OCI-LY1 (cell line): ENCODE measurements at regions not wholly inside any gene's neighbourhood (a gene's known extent, or its start where the extent isn't known, plus 50 kb on each side); places are given as distances from the start of the nearest gene placed in this dataset.

Experiments used
- EZH2 ChIP-seq: fragments of 200-600 bp; sonication (generic), shearing (Covaris generic); IDR thresholded peaks from 2 replicates; pipeline ENCODE4 v1.8.0; 2017; ENCODE audit warnings: borderline replicate concordance, mixed run types, mild to moderate bottlenecking, antibody characterized with exemption, low read length, moderate library complexity, mixed read lengths
- TF ChIP-seq, protein P1 (sequence below): fragments of 200-600 bp; sonication (generic), shearing (Covaris generic); IDR thresholded peaks from 2 replicates; pipeline ENCODE4 v1.5.1; 2017; ENCODE audit warnings: mild to moderate bottlenecking, antibody characterized with exemption, low read length, moderate library complexity, mixed read lengths

DNA sequence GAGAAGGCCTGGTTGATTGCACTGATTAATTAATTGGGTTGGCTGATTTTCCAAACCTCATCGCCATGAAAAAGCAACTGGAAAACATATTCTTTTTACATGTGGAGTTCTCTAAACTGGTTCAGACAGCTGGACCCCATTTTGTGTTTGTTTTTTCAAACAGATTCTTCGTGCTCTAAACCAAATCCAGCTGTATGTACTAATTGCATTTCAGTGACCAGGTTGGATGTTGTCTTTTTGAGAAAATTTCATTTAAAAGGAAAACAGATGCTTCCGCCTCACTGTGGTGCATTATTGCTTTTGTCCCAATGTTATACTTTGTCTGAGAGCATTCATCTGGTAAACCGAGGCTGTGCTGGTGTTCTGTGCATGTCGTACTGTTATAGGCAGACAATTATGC, 67.8 kb upstream of the LNX1 start:
- TF ChIP-seq, protein P1, sequence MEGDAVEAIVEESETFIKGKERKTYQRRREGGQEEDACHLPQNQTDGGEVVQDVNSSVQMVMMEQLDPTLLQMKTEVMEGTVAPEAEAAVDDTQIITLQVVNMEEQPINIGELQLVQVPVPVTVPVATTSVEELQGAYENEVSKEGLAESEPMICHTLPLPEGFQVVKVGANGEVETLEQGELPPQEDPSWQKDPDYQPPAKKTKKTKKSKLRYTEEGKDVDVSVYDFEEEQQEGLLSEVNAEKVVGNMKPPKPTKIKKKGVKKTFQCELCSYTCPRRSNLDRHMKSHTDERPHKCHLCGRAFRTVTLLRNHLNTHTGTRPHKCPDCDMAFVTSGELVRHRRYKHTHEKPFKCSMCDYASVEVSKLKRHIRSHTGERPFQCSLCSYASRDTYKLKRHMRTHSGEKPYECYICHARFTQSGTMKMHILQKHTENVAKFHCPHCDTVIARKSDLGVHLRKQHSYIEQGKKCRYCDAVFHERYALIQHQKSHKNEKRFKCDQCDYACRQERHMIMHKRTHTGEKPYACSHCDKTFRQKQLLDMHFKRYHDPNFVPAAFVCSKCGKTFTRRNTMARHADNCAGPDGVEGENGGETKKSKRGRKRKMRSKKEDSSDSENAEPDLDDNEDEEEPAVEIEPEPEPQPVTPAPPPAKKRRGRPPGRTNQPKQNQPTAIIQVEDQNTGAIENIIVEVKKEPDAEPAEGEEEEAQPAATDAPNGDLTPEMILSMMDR: no peak
- no peak for TF ChIP-seq EZH2
